ENCODE measurements at regions not wholly inside any gene's neighbourhood (a gene's known extent, or its start where the extent isn't known, plus 50 kb on each side); places are given as distances from the start of the nearest gene placed in this dataset.

- TF ChIP-seq, protein P1, sequence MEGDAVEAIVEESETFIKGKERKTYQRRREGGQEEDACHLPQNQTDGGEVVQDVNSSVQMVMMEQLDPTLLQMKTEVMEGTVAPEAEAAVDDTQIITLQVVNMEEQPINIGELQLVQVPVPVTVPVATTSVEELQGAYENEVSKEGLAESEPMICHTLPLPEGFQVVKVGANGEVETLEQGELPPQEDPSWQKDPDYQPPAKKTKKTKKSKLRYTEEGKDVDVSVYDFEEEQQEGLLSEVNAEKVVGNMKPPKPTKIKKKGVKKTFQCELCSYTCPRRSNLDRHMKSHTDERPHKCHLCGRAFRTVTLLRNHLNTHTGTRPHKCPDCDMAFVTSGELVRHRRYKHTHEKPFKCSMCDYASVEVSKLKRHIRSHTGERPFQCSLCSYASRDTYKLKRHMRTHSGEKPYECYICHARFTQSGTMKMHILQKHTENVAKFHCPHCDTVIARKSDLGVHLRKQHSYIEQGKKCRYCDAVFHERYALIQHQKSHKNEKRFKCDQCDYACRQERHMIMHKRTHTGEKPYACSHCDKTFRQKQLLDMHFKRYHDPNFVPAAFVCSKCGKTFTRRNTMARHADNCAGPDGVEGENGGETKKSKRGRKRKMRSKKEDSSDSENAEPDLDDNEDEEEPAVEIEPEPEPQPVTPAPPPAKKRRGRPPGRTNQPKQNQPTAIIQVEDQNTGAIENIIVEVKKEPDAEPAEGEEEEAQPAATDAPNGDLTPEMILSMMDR (IDR thresholded peaks at IDR 0.05) = no peak
- DNase-seq (ENCODE audit: low spot score) (no peak), ATAC-seq (ENCODE audit: low FRiP score) (no peak)
Measured at GRCh38 chr5:68528821-68529273, 313.3 kb downstream of the PIK3R1 start.

DNA sequence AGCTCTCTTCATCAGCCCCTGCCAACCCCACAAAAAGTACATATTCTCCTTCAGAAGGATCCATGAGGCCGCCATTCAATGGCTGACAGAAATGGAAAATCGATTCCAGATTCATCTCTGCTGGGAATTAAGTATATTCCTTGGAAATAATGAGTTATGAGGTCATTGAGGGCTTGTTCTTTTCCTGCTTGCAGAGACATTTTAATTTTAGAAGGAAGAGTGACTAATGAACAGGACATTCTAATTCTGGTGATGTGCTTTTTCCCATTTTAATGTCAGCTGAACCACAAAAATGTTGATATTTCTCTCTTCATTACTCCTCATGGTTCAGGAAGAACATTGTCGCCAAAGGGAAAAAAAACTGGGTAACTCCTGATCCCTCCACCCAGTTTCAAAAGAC lies 314.0 kb downstream of the PIK3R1 start:
- ATAC-seq (ENCODE audit: low FRiP score) (no peak), DNase-seq (ENCODE audit: low spot score) (no peak)
- TF ChIP-seq, protein P1 (IDR thresholded peaks at IDR 0.05) = no peak

GRCh38 chr5:68531970-68532369 lies 316.4 kb downstream of the PIK3R1 start:
- DNase-seq (ENCODE audit: low spot score) = no peak
- TF ChIP-seq, protein P1 (IDR thresholded peaks at IDR 0.05) = no peak
- ATAC-seq (ENCODE audit: low FRiP score) = no peak

DNA sequence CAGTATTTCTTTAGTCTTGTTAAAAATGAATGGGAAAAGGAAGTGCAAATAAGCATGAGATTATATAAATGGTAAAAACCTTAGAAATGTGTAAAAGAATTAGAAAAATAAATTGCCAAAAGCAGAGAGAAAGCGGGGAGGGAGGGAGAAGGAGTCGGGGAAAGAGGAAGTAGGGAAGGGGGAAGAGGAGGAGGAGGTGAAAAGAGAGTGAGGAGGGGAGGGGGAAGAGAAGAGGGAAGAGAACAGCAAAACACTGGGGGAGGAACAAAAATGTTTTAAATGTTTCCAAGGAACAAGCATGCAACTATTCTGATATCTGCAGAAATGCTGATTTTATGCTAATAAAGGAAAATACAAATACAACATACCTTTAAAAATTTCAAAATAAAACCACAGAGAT lies 317.5 kb downstream of the PIK3R1 start:
- no peak for ATAC-seq (ENCODE audit: low FRiP score)
- TF ChIP-seq, protein P1 (IDR thresholded peaks at IDR 0.05) = no peak
- no peak for DNase-seq (ENCODE audit: low spot score)

DNA sequence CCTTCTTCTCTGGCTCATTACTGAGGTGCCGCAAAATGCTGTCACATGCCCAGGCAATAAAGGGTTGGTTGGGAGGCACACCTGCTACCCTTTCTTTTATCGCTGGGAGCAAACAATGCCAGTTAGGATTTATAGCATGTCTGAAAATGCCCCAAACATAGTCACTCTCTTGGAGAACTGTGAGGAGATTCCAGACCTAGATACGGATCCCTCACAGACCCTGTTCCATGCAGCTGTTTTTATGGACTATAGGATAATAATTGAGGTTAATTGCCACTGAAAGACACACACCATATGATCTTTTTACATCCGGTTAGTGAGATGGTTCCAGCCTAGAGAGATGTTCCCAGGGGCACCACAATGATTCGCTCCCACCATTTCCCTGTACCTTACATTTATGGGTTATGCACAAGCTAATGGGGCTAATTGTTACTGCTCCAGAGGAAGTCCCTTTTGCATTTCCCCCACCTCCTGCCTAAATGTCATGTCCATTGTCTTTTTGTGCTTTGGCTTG lies 318.1 kb downstream of the PIK3R1 start:
- no peak for DNase-seq (ENCODE audit: low spot score)
- TF ChIP-seq, protein P1 (IDR thresholded peaks at IDR 0.05) = no peak
- no peak for ATAC-seq (ENCODE audit: low FRiP score)

DNA sequence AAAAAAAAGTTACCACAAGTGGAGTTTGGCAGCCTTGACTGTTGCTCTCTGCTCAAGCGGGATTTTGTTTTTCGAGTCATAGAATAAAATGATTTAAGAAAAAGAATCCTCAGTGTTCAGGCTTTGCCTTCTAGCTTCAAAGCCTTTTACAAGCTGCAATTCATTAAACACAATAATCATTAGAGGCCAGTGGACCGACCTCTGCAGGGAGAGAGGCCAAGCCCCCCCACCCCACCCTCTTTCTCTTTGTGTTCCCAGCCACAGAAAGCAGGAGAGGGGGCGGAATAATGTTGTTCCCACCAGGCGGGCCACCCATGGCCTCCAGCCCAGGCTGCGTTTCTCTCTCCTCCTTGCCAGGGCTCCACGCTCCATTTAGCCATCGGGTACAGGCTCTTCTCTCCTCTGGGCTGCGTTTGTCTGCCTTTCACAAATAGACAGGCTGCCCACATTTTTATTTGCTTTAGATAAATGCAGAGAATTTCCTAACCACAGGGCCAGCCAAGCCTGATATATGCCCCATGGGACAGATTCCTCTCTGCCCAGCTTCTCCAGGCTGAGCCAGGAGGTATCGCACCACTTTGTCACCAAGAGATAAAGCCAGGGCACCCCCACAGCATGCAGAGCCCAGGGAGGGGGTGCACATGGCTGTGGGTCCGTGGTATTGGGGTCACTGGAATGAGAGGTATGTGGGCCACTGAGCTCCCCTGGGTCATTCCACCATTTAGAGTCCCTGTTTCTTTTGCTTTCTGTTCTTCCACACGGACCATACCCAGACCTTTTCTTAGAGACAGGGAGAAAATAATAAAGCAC lies 318.8 kb downstream of the PIK3R1 start:
- DNase-seq (ENCODE audit: low spot score) (no peak), ATAC-seq (ENCODE audit: low FRiP score) (no peak)
- TF ChIP-seq, protein P1 (IDR thresholded peaks at IDR 0.05) = no peak

Measured in omental fat pad (tissue), 3 donors.